GM19324 (cell line): ENCODE measurements at regions not wholly inside any gene's neighbourhood (a gene's known extent, or its start where the extent isn't known, plus 50 kb on each side); places are given as distances from the start of the nearest gene placed in this dataset.
A peak's percentile ranks its signal among the peaks of the same experiment; 100 is the strongest.

Experiments
- ATAC-seq: cut with Tn5 transposase; IDR thresholded peaks from one replicate; pipeline ENCODE4 v1.9.1; 2021; ENCODE audit warnings: mild to moderate bottlenecking, moderate library complexity; ENCODE audit not compliant: unreplicated experiment, low FRiP score

DNA sequence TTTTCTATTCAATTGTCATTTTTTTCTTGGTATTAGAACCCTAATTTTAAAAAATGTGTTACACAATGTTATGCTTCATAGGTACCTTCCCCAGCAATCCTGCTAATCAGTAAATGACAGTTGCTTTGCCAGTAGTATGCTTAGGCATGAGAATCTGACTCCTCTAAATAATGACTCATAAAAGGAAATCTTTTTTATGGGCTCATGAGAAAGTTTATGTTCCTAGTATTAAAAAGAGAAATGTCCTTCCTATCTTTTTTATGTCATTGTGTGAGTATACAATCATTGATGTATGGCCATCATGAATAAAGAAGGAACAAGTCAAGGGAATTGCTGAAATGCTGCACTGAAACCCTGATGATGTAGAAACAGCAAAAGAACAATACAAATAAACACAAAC is 1237.7 kb upstream of the PCDH20 start:
- no peak for ATAC-seq

DNA sequence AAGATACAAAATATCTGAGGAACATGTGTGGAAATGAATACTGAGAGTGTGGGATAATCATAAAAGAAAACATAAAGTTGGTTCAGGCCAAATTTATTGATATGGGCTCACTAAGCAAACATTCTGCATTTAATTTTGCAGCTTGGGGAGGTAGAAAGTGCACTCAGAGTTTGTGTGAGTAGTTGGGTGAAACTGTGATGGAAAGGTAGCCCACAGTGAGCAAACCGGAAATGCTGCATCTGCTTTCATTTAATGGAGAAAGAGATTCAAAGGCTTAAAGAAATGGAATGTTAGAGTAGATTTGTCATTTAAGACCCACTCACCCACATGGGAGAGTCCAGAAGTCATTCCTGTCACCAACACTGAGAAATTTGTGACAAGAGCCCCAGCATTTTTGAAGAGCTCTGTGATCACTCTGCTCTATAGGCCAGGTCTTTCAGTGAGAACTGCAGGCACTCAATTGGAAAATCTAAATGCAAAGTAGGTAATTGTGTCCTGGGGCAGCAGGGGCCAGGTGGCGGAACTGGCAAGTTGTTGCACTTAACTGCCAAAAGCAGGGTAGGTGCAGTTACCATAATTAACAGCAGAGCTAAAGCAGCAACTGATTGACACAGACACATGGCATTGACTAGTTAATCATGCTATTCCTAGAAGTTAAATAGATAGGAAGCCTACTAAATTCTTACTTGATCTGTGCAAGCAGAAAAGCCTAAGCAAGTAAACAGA is 1228.3 kb upstream of the PCDH20 start:
- ATAC-seq = peak; percentile 80

DNA sequence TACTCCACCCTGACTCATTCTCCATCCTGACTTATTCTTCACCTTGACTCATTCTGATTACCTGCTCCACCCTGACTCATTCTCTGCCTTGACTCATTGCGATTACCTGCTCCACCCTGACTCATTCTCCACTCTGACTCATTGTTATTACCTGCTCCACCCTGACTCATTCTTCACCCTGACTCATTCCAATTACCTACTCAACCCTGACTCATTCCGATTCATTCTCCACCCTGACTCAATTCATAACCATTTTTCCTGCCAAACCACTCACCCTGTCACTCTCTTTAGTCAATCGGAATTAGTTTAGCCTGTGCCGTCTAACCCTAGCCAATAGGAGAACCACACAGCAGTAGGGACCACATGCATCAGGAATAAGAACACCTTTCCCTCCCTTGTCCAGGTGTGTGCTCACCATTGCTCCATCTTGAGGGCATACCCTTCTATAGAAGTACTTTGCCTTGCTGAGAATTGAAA is 1227.4 kb upstream of the PCDH20 start:
- ATAC-seq = no peak

DNA sequence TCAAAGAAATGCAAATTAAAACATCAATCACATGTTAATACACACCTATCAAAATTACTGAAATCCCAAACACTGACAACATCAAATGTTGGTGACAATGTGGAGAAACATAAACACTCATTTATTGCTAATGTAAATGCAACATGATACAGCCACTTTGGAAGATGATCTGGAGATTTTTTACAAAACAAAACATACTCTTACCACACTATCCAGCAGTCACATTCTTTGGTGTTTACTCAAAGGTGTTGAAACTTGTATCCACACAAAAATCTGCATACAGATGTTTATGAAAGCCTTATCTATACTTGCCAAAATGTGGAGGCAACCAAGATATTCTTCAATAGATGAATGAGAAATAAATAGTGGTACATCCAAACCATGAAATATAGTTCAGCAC is 1219.5 kb upstream of the PCDH20 start:
- ATAC-seq = no peak

DNA sequence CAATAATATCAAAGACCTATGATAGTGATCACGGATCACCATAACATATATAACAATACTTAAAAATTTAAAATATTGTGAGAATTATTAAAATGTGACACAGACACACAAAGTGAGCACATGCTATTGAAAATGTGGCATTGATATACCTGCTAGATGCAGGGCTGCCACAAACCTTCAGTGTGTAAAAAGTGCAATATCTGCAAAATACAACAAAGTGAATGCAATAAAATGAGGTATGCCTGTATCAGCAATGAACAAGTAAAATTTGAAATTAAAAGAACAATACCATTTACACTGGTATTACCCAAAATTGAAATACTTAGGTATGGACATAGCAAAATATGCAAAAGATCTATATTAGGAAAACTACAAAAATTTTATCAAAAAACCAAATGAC is 1217.8 kb upstream of the PCDH20 start:
- no peak for ATAC-seq

DNA sequence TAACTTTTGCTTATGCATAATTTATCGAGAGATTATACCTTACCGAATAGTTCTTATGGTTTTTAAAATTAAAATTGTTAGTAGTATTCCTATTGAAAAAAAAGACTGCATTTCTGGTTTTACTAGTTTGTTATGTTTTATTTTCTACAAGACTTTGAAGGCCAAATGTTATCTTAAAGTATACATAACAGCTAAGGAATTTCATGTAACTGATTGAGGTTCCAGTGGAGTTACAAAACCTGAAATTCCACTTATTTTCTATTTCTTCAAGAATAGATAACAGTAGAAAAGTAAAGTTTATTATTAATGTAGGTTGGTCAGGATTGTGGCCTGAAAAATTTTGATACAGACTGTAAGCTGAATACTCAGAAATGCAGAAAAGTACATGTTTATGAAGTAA is 1216.0 kb upstream of the PCDH20 start:
- ATAC-seq = no peak

DNA sequence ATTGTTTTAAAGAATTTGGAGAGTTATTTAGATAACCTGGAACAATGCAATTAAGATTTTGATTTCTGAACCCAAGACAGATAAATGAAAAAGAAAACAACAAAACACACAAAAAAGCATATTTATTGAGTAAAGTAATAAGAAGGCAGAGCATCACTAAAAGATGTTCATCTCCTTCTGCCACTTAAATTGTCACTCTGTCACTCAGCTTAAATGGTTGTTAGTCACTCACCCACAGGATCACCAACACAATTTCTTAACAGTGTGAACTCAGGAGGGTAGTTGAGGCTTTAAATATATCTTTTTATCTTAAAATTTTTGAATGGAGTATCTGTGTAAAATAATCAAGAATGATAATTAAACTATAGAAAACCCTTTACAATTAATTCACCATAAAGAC is 1215.5 kb upstream of the PCDH20 start:
- ATAC-seq = no peak

DNA sequence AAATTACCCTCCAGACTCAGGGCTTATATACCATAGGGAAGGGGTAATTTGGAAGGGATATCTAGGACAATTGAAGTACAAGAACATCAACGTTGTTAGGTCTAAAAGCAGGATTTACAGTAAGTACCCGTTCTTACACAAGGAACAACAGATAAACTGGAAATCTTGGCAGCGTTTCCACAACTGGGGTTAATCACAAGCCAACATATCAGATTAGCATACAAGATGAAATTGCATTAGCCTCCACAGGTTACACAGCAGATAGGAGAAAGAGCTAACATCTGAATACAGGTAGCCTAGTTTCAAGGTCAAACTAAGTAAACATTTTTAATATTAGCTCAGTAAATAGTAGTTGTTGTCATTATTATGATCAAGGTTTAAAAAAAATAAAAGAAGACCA is 1214.0 kb upstream of the PCDH20 start:
- no peak for ATAC-seq

DNA sequence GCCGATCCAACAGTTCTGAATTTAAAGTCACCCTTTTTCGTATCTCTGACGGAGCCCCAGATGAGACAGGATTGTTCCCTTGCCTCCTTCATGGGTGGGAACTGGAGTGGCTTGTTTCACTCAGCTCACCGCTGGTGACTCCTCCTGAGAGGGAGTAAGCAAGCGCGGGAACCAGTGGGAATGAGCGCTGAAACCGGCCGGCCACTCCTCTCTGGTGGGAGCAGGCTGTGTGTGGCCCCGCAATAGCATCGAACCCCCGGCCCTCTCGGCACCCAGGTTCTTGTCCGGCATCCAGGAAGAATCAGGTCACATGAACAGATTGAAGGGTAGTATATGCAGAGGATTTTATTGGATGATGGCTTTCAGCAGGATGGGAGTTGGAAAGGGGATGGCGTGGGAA is 1211.6 kb upstream of the PCDH20 start:
- ATAC-seq = no peak

DNA sequence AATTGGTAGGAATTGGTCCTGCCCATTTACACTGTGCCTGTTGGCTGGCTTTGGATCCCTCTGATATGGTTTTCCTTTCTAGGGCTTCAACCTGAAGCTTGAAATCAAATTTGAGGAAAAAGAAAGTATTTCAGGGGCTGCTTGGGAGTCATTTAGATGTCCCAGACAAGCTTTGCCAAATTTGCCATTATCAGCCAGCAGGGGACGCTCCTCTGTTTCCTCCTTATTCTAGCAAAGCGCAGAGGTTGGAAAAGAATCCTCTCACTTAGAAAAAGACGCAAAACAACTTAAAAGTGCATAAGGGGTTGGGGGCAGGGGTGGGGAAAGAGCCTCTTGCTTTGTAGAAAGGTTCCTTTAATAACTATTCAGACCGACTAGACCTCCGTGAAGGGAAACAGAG is 1211.1 kb upstream of the PCDH20 start:
- no peak for ATAC-seq

DNA sequence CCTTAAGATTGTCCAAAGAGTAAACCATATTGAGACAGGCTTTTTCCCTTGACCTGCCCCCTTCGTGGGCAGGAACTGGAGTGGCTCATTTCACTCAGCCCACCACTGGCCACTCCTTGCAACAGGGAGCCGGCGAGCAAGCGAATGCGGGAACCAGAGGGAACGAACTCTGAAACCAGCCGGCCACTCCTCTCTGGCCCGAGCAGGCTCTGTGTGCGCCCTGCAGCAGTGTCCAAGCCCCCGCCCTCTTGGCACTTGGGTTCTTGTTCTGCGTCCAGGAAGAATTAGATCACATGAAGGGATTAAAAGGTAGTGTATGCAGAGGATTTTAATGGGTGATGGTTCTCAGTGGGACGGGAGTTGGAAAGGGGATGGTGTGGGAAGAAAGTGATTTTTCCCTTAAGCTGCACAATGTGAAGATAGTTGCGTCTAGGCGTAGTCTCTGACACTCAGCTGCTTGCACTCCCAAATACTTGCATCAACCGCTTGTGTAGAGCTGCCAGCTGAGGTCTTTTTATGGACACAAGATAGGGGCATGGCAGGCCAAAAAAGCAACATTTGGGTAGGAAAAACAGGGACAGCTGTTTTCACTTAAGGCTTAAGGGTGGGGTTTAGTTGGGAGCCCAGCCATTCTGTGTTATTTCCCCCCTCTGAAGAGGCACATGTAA is 1209.7 kb upstream of the PCDH20 start:
- no peak for ATAC-seq

DNA sequence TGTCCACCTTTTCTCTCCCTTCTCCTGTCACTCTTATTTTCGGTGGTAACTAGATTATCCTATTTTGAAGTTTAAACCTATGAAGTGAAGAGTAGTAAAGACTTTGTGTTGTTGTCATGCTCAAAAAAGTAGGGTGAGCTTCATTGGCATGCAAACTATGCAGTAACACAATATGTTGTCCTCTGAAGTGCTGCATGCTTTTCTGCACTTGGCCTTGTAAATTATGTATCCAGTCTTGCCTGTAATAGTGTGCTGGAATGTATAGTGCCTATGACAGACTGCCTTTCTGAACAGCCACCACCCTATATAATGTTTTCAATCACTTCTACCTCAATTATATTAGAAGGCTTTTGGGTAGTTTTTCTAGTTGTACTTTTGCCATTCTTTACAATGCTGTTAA is 1198.2 kb upstream of the PCDH20 start:
- ATAC-seq = no peak

DNA sequence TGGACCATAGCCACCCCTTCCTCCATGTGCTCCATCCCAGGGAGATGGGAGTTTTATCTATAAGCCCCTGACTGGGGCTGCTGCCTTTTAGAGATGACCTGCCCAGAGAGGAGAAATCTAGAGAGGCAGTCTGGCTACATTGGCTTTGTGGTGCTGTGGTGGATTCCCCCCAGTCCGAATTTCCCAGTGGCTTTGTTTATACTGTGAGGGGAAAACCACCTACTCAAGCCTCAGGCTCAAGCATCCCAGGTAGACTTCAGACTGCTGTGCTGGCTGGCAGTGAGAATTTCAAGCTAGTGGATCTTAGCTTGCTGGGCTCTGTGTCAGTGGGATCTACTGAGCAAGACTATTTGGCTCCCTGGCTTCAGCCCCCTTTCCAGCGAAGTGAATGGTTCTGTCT is 1195.7 kb upstream of the PCDH20 start:
- ATAC-seq = no peak

DNA sequence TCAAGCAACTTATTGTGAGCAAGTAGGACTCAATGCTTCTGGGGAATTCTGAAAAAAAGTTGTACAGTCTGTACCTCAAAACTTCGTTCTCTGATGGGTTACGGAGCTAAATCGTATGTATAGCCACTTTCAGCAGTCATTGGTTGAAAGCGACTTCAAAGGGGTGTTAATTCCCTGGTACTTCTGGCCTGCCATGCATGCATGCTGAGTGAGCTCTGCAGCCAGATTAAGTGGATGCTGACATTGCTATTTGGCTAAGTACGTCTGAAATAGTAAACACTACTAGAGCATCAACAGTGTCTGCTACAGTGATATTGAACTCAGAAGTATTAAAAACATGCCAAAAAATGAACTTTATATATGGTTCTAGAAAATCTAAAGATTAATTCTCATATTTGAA is 1183.1 kb upstream of the PCDH20 start:
- ATAC-seq = no peak

DNA sequence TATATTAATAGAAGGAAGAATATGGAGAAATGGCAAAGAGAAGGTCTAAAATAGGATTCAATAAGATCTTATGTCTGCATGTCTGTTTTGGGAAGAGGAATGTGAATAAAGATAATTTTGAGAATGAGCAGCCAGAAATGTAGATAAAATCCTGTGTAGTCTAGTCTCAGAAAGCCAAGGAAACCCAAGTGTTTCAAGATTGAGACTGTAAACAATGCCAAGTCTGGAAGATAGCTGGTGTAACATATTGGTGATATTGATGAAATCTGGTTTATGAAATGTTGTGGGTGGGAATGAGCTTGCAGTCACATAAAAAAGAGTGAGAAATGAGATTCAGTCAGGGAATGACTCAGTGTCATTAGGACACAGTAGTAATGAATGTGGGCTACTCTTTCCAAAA is 1180.3 kb upstream of the PCDH20 start:
- no peak for ATAC-seq

DNA sequence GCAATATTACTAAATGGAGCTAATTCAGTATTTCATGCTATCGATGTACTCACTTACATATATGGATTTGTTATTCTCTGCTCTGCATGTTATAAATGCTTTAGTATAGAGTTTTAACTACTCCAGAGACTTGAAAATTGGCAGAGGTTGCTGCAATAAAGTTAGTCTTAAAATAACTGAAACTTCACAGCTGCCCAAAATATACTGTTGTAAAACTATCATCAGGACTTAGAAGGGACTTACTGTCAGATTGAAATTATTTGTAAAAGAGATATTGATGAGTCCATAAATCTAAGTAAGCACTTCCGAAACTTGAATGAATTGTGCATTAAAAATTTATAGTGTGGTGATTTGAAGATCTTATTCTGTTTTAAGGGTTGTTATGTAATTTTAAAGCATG is 1178.2 kb upstream of the PCDH20 start:
- no peak for ATAC-seq

DNA sequence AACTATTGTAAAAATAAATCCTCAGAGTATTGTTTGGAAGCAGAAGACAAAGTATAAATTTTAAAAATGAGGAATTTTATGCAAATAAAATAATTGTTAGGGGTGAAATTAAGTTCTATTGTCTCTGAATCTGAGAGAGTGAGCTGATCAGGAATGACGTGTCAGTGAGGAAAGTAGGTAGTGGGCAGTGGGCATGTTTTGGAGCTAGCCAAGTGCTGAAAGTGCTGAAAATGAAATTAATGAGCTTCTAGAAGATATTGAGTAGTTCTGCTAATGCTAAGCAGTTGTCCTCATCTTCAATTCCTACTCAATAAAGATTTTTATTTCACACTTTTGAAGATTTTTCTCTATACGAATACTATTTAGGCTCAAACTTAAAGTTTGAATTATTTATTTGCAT is 1167.8 kb upstream of the PCDH20 start:
- ATAC-seq = no peak

DNA sequence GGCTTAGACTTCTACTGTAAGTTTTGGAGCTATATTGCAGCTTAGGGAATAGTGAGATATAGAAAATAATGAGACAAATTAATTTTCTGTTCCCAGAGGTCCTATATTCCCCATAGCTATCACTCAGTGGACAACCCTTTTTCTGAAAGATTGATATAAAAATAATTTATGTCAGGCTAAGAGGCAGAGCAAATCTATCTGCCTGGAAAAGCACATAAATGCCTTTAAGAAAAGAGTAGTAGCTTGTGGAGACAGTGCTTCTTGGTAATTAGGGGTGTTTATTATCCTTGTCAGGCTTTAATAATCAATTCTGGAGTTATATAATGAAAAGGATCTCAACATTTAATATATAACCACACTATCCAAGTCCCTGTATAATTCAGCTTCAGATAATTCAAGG is 1162.8 kb upstream of the PCDH20 start:
- no peak for ATAC-seq

DNA sequence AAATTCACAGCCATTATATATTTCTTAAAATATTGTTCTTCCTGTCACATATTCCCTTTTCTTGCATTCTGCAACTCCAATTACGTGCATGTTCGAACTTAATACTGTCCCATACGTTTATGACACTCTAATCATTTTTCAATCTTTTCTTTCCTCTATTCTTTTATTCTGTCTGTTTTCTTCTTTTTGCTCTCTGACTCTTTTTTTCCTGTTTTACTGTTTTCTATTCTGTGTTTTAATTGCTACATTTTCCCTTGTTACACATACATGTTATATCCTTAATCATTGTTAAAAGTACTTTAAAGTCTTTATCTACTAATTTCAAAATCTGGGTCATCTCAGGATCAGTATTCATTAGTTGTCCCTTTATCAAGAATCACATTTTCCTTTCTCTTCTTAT is 1149.1 kb upstream of the PCDH20 start:
- no peak for ATAC-seq

DNA sequence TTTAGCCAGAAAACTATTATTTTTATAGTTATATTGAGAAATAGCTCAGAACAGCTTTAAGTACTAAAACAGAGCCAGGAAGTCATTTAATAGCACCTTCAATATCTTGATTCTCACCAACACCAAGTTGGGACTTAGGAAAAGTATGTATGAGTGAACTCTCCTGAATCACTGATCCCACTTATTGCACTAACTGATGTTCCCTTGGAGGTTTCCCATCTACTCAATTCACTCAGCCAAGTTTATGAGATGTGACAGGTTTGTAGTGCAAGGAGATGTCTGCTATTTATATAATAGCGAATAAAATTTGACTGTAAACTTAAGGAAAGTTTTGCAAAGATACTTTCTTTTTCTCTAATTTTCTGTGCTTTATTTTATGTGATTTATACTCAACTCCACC is 1147.6 kb upstream of the PCDH20 start:
- no peak for ATAC-seq

DNA sequence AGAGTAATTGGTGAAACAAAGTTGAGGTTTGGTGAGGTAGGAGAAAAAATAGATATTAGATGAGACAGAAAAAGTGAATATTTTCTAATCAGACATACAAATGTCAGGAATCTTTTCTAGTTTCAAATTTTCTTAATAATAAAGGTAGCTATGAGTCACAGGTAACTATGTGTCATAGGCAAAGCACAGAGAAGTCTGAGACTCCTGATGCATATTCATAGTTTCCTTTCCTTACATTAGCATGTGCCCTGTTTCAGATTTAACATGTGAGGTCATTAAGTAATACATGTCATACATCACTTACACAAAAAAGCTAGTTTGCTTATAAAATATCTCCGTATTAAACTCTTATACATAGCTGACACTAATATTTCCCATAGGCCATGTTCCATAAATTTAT is 1141.3 kb upstream of the PCDH20 start:
- ATAC-seq = no peak

DNA sequence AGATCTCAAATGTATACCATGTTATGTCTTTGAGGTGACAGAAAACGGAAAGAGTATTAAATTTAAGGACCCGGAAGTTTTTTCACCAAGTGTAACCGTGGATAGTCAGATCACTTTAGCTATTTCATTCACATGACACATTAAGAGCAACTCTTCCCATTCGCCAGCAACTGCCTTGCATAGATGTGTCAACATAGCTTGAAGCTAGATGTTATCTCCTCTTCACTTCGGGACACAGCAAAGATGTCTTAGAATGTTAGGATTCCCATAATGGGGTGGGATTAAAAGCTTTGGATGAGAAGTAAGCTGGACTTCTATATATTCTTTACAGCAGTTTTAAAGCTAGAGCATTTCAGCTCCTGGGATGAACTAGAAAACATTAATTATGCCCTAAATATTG is 1135.9 kb upstream of the PCDH20 start:
- ATAC-seq = no peak
